ENCODE measurements at regions not wholly inside any gene's neighbourhood (a gene's known extent, or its start where the extent isn't known, plus 50 kb on each side); places are given as distances from the start of the nearest gene placed in this dataset.

GRCh38 chr5:163677092-163677491 is 171.7 kb downstream of the MAT2B start:
- no peaks in the 10 kb centered on the region for H3K27me3 ChIP-seq (ENCODE audit: control insufficient read depth, insufficient read depth, low read length)
- H3K4me3 ChIP-seq (ENCODE audit: low read depth, low read length): no peak overlapping the region
- DNase-seq (ENCODE audit: low read depth) (peak; percentile 15), FAIRE-seq (no peak)
- TF ChIP-seq CTCF (IDR thresholded peaks at IDR 0.05; ENCODE audit: insufficient read depth, low read length, severe bottlenecking): no peak
- no peaks in the 10 kb centered on the region for H3K36me3 ChIP-seq (ENCODE audit: control insufficient read depth, insufficient read depth, low read length)

- H3K4me3 ChIP-seq (ENCODE audit: low read depth, low read length): no peak overlapping the region
- no peak for TF ChIP-seq CTCF (IDR thresholded peaks at IDR 0.05; ENCODE audit: insufficient read depth, low read length, severe bottlenecking)
- peak; percentile 44 for DNase-seq (ENCODE audit: low read depth)
- H3K27me3 ChIP-seq (ENCODE audit: control insufficient read depth, insufficient read depth, low read length): no peaks in the 10 kb centered on the region
- FAIRE-seq: no peak
- no peaks in the 10 kb centered on the region for H3K36me3 ChIP-seq (ENCODE audit: control insufficient read depth, insufficient read depth, low read length)
These were observed 176.8 kb downstream of the MAT2B start for GRCh38 chr5:163682234-163682633.

- H3K4me3 ChIP-seq (ENCODE audit: low read depth, low read length): no peak overlapping the region
- FAIRE-seq: no peak
- H3K36me3 ChIP-seq (ENCODE audit: control insufficient read depth, insufficient read depth, low read length): no peaks in the 10 kb centered on the region
- no peak for TF ChIP-seq CTCF (IDR thresholded peaks at IDR 0.05; ENCODE audit: insufficient read depth, low read length, severe bottlenecking)
- H3K27me3 ChIP-seq (ENCODE audit: control insufficient read depth, insufficient read depth, low read length): no peaks in the 10 kb centered on the region
- DNase-seq (ENCODE audit: low read depth): no peak
These were observed 182.0 kb downstream of the MAT2B start for GRCh38 chr5:163687414-163687813.

GRCh38 chr5:163692091-163692490 is 186.7 kb downstream of the MAT2B start:
- H3K27me3 ChIP-seq (ENCODE audit: control insufficient read depth, insufficient read depth, low read length): no peaks in the 10 kb centered on the region
- FAIRE-seq: no peak

GRCh38 chr5:163695830-163696578 is 190.6 kb downstream of the MAT2B start:
- FAIRE-seq (no peak), DNase-seq (ENCODE audit: low read depth) (peak; percentile 67)
- Histone ChIP-seq H3K4me3 (ENCODE audit: low read depth, low read length) (no peak overlapping the region), H3K27me3 (ENCODE audit: control insufficient read depth, insufficient read depth, low read length) (no peaks in the 10 kb centered on the region), H3K36me3 (ENCODE audit: control insufficient read depth, insufficient read depth, low read length) (no peaks in the 10 kb centered on the region)
- TF ChIP-seq CTCF (IDR thresholded peaks at IDR 0.05; ENCODE audit: insufficient read depth, low read length, severe bottlenecking): peak; percentile 79

More at GRCh38 chr5:163692091-163692490, 186.7 kb downstream of the MAT2B start:
- DNase-seq (ENCODE audit: low read depth): no peak
- Histone ChIP-seq H3K4me3 (ENCODE audit: low read depth, low read length) (no peak overlapping the region), H3K36me3 (ENCODE audit: control insufficient read depth, insufficient read depth, low read length) (no peaks in the 10 kb centered on the region)
- no peak for TF ChIP-seq CTCF (IDR thresholded peaks at IDR 0.05; ENCODE audit: insufficient read depth, low read length, severe bottlenecking)

GRCh38 chr5:163696579-163696887 is 191.1 kb downstream of the MAT2B start:
- no peak for TF ChIP-seq CTCF (IDR thresholded peaks at IDR 0.05; ENCODE audit: insufficient read depth, low read length, severe bottlenecking)
- no peaks in the 10 kb centered on the region for H3K27me3 ChIP-seq (ENCODE audit: control insufficient read depth, insufficient read depth, low read length)
- no peaks in the 10 kb centered on the region for H3K36me3 ChIP-seq (ENCODE audit: control insufficient read depth, insufficient read depth, low read length)
- FAIRE-seq (no peak), DNase-seq (ENCODE audit: low read depth) (no peak)
- H3K4me3 ChIP-seq (ENCODE audit: low read depth, low read length): no peak overlapping the region

All from bronchial epithelial cell (primary cell).